ENCODE measurements at regions not wholly inside any gene's neighbourhood (a gene's known extent, or its start where the extent isn't known, plus 50 kb on each side); places are given as distances from the start of the nearest gene placed in this dataset.

GRCh38 chr18:40907842-40908241 is 1047.2 kb upstream of the PIK3C3 start:
- Histone ChIP-seq H3K27ac (ENCODE audit: low read depth, low read length) (no peak overlapping the region), H3K36me3 (ENCODE audit: control insufficient read depth in 2 of 4, insufficient read depth in 4 of 4, low read length in 3 of 4) (no peaks in the 10 kb centered on the region), H2BK12ac (ENCODE audit: low read depth, low read length) (no peak overlapping the region), H3K4me3 (ENCODE audit: extremely low read depth in 1 of 4, insufficient read depth in 2 of 4, low read depth in 3 of 4, low read length in 4 of 4) (no peak overlapping the region), H3K4ac (replicated peaks; ENCODE audit: insufficient read length, low read depth, low read length) (no peak overlapping the region), H2BK120ac (replicated peaks; ENCODE audit: low read depth, low read length) (no peak overlapping the region), H2AFZ (ENCODE audit: low read length) (no peak overlapping the region), H2BK20ac (ENCODE audit: low read length) (no peak overlapping the region), H3K56ac (replicated peaks; ENCODE audit: insufficient read length, low read depth, low read length) (no peak overlapping the region), H3K4me1 (replicated peaks in 1 of 4; ENCODE audit: control insufficient read depth in 3 of 4, insufficient read depth in 4 of 4, low read length in 3 of 4) (peaks cover 0 to 2% (median 0%) of the 10 kb centered on the region in 4 experiments; a peak in 1 of 7 replicates), H3K23ac (ENCODE audit: insufficient read length) (no peak overlapping the region), H3K23me2 (ENCODE audit: low read depth, low read length) (no peaks in the 10 kb centered on the region), H3K27me3 (replicated peaks in 1 of 4; ENCODE audit: control insufficient read depth in 3 of 4, extremely low read depth in 1 of 4, insufficient read depth in 3 of 4, low read length in 3 of 4) (no peaks in the 10 kb centered on the region), H2AK5ac (ENCODE audit: low read depth, low read length) (no peak overlapping the region), H3K79me1 (ENCODE audit: low read depth, low read length) (no peaks in the 10 kb centered on the region), H3K4me2 (ENCODE audit: insufficient read depth in 1 of 2, low read depth in 2 of 2, low read length in 2 of 2) (no peak overlapping the region), H4K8ac (ENCODE audit: extremely low read depth, insufficient read depth, low read length) (no peak overlapping the region), H4K91ac (replicated peaks; ENCODE audit: insufficient read length, low read length) (no peak overlapping the region), H3K9me3 (ENCODE audit: insufficient read depth in 2 of 2, low read depth in 1 of 2, low read length in 1 of 2) (no peaks in the 10 kb centered on the region), H4K5ac (ENCODE audit: insufficient read length, low read depth, low read length) (no peak overlapping the region), H2BK15ac (ENCODE audit: low read length) (no peak overlapping the region), H3K18ac (ENCODE audit: extremely low read depth, low read length) (no peak overlapping the region), H3K9ac (replicated peaks in 1 of 4; ENCODE audit: extremely low read depth in 1 of 4, low read depth in 3 of 4, low read length in 3 of 4) (no peak overlapping the region), H4K20me1 (replicated peaks in 1 of 2; ENCODE audit: control insufficient read depth in 1 of 2, insufficient read depth in 2 of 2, low read length in 2 of 2) (no peaks in the 10 kb centered on the region), H2BK5ac (ENCODE audit: low read depth, low read length) (no peak overlapping the region), H3K14ac (ENCODE audit: insufficient read length) (no peak overlapping the region), H3K79me2 (ENCODE audit: control insufficient read depth in 1 of 2, insufficient read depth in 2 of 2, low read length in 2 of 2) (no peaks in the 10 kb centered on the region)
- FAIRE-seq = no peak
- no peak for TF ChIP-seq BACH1 (IDR thresholded peaks at IDR 0.05; ENCODE audit: low read length)
- no peak for TF ChIP-seq GTF2F1 (IDR thresholded peaks at IDR 0.05; ENCODE audit: borderline replicate concordance, low read depth, low read length)
- no peak for TF ChIP-seq MAX (IDR thresholded peaks at IDR 0.05)
- no peak for TF ChIP-seq ATF2 (IDR thresholded peaks at IDR 0.05; ENCODE audit: low read length)
- no peak for DNase-seq (ENCODE audit: low read depth in 1 of 2, low spot score in 2 of 2)
- ChIA-PET CTCF (ENCODE audit: partially characterized antibody) (no interaction called here), POLR2A (ENCODE audit: partially characterized antibody) (no interaction called here)
- 90% methylated on average over 2 of the region's 2 CpGs; no CpG with 5 or more reads in 1 of the 2 experiments for WGBS, 2 experiments (ENCODE audit: extremely low coverage in 1 of 2, insufficient coverage in 1 of 2, insufficient read length in 1 of 2, insufficient replicate concordance in 2 of 2, low coverage in 1 of 2, low lambda C conversion rate in 2 of 2, missing lambda C conversion rate in 1 of 2)

Measured in H1 (cell line).